Astrocyte of the spinal cord (primary cell): ENCODE measurements at regions not wholly inside any gene's neighbourhood (a gene's known extent, or its start where the extent isn't known, plus 50 kb on each side); places are given as distances from the start of the nearest gene placed in this dataset.
"Not testable (repeated sequence)": the region's sequence is repeated elsewhere in the genome, so short reads cannot be mapped to it uniquely, and the experiment has no call there.

Source experiments
- DNase-seq: peaks from one replicate; pipeline ENCODE4 v3.0.0; 2011; ENCODE audit warnings: low read depth, low spot score
- H3K4me3 ChIP-seq: 2 replicates; pipeline ENCODE4 v1.5.1; 2011; ENCODE audit warnings: low read depth, mild to moderate bottlenecking, low read length, moderate library complexity
- CTCF ChIP-seq: IDR thresholded peaks from 2 replicates; pipeline ENCODE4 v1.5.1; 2012; ENCODE audit warnings: low read depth, mild to moderate bottlenecking, low read length, inconsistent platforms
- in situ Hi-C: cut with HindIII; loops from 2 replicates; pipeline ENCODE4 v1.10.0; 2017; ENCODE audit warnings: low sequenced_read_pairs

GRCh38 chr18:46179306-46179705 lies 75.1 kb downstream of the HAUS1 start:
- DNase-seq, result no peak
- in situ Hi-C loops, result no loop called here
- no peak for TF ChIP-seq CTCF
- no peak overlapping the region for H3K4me3 ChIP-seq

- no peak overlapping the region for H3K4me3 ChIP-seq
- in situ Hi-C loops, result no loop called here
- DNase-seq, result no peak
- TF ChIP-seq CTCF, result no peak
Observed at GRCh38 chr18:46182633-46183358, 78.6 kb downstream of the HAUS1 start.

- H3K4me3 ChIP-seq, in situ Hi-C loops, DNase-seq: not testable (repeated sequence)
Observed at GRCh38 chr18:46184296-46184695, 80.1 kb downstream of the HAUS1 start.

- no peak for TF ChIP-seq CTCF
- no peak for DNase-seq
- H3K4me3 ChIP-seq, result no peak overlapping the region
- in situ Hi-C loops, result no loop called here
Observed at GRCh38 chr18:46184727-46185126, 80.5 kb downstream of the HAUS1 start.

- no peak overlapping the region for H3K4me3 ChIP-seq
- in situ Hi-C loops, result no loop called here
- TF ChIP-seq CTCF, result no peak
- no peak for DNase-seq
Observed at GRCh38 chr18:46190667-46191066, 86.5 kb downstream of the HAUS1 start.

GRCh38 chr18:46196627-46197243 lies 92.5 kb downstream of the HAUS1 start:
- in situ Hi-C loops, result no loop called here
- no peak overlapping the region for H3K4me3 ChIP-seq
- DNase-seq, result no peak
- no peak for TF ChIP-seq CTCF

- no peak for TF ChIP-seq CTCF
- in situ Hi-C loops, result no loop called here
- H3K4me3 ChIP-seq, result no peak overlapping the region
- peak; percentile 51 for DNase-seq
Observed at GRCh38 chr18:46199515-46200147, 95.4 kb downstream of the HAUS1 start.

- in situ Hi-C loops, DNase-seq, H3K4me3 ChIP-seq: not testable (repeated sequence)
Observed at GRCh38 chr18:46200178-46201055, 96.2 kb downstream of the HAUS1 start.
